ENCODE measurements at regions not wholly inside any gene's neighbourhood (a gene's known extent, or its start where the extent isn't known, plus 50 kb on each side); places are given as distances from the start of the nearest gene placed in this dataset.

DNA sequence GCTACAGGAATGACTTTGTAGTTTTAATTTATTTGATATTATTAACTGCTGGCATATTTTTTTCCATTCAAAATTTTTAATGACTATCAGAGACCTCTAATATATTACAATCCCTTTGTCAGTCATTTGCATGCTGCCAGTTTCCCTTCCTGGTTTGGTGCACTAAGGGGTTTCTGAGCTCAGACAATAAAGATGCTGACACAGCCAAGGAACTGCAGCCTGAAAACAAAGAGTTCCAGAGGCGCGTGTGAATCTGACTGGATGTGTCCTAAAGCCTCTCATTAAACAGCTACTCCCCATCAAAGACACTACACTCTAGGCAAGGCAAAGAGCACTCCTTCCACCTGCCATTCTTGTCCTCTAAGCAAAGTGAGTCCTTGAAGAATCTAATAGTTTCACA is 116.8 kb upstream of the DST start:
- TF ChIP-seq, protein P1, sequence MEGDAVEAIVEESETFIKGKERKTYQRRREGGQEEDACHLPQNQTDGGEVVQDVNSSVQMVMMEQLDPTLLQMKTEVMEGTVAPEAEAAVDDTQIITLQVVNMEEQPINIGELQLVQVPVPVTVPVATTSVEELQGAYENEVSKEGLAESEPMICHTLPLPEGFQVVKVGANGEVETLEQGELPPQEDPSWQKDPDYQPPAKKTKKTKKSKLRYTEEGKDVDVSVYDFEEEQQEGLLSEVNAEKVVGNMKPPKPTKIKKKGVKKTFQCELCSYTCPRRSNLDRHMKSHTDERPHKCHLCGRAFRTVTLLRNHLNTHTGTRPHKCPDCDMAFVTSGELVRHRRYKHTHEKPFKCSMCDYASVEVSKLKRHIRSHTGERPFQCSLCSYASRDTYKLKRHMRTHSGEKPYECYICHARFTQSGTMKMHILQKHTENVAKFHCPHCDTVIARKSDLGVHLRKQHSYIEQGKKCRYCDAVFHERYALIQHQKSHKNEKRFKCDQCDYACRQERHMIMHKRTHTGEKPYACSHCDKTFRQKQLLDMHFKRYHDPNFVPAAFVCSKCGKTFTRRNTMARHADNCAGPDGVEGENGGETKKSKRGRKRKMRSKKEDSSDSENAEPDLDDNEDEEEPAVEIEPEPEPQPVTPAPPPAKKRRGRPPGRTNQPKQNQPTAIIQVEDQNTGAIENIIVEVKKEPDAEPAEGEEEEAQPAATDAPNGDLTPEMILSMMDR (conservative IDR thresholded peaks at IDR 0.05; ENCODE audit: low read length): no peak
- TF ChIP-seq EZH2phosphoT487 (IDR thresholded peaks at IDR 0.05; ENCODE audit: borderline replicate concordance, low read depth, low read length): no peak

All from OCI-LY7 (cell line).